GM21529 (cell line): ENCODE measurements at regions not wholly inside any gene's neighbourhood (a gene's known extent, or its start where the extent isn't known, plus 50 kb on each side); places are given as distances from the start of the nearest gene placed in this dataset.

ENCODE experiments used
- ATAC-seq: cut with Tn5 transposase; IDR thresholded peaks from one replicate; pipeline ENCODE4 v1.9.1; 2021; ENCODE audit not compliant: unreplicated experiment

DNA sequence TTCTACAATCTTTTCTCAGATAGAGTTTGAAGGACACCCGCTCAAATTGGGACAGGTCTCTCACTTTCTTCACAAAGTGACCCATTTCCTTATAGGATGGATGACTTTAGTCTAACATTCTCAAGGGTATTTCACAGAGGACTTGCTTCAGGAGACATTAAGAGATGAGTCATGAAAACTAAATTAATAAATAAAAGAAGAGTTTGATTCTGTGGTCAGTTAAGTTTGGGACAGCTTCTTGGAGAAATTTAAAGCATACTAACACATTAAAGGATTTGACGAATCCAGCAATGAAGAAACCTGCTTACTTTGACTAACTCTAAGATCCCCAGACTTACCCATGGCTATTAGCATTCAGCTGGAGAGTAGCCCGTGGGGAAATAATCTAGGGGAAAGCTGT is 95.6 kb upstream of the RAB3GAP2 start:
- no peak for ATAC-seq

DNA sequence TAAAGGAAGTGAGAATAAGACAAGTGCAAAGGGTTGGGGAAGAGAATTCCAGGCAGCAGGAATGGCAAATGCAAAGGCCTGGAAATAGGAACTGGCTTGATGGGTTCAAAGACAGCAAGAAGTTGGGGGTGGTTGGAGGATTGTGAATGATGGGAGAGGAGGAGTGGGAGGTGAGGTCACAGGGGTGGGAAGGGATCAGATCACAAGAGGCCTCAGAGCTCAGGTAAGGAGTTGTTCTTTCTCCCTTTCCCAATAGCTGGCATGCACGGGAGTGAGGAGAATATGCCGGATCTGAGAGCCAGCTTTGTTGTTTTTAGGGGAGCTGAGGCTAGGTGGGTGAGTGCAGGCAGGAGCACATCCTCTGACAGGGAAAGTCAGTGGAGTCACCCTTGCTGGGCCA is 94.0 kb upstream of the RAB3GAP2 start:
- no peak for ATAC-seq

DNA sequence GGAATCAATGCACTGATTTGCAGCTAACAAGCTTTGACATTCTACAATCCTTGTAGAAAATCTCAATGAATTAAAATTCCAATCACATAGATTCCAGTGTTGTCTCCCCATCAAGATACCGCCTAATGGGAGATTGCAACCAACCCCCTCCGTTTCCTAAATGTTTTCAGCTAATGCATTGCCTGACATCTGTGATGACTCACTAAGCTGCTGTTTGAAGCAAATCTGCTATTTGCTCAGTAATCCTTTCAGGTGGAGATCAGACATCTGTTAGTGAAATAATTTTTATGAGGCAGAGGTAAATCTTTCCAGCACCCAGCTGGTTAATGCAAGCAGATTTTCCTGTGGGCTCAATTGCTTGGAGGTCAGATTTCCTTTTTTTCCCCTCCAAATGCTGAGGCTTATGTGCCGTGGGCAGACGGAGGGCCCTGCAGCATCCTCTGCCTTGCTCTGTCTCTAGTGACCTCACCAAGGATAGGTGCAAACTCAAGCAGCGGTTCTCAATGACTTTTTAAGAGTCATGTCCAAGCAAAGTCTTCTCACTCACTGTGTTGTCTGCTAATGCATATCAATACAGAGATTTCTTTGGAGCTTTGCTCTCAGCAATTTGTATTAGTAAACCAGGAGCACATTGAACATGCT is 91.1 kb upstream of the RAB3GAP2 start:
- ATAC-seq = no peak

- no peak for ATAC-seq
Observed at GRCh38 chr1:220356981-220357850, 85.0 kb upstream of the RAB3GAP2 start.

DNA sequence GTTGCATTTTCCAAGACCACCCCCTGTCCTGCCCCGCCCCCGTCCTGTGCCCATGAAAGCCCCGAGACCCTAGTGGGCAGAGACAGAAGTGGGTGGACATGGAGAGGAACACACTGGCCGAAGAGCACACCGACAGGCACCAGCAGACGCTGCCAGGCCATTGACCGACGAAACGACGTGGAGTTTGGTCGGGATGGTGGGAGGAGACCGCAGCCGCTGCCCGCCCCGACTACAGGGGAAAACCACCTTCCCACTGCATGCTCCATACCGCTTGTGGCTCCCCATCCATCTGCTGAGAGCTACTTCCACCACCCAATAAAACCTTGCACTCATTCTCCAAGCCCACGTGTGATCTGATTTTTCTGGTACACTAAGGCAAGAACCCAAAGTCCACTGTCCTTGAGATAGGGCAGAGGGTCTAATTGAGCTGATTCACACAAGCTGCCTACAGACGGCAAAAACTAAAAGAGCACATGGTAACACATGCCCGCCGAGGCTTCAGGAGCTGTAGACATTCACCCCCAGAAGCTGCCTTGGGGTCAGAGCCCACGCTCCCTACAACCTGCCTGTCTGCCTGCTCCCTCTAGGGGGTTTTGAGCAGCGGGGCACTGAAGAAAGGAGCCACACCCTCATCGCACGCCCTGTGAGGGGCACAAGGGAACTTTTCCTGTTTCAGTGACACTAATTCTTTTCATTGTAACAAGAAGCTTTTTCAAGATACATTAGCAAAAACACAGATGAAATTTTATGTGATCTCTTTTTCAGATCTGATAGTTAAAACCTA is 81.2 kb upstream of the RAB3GAP2 start:
- ATAC-seq = no peak

DNA sequence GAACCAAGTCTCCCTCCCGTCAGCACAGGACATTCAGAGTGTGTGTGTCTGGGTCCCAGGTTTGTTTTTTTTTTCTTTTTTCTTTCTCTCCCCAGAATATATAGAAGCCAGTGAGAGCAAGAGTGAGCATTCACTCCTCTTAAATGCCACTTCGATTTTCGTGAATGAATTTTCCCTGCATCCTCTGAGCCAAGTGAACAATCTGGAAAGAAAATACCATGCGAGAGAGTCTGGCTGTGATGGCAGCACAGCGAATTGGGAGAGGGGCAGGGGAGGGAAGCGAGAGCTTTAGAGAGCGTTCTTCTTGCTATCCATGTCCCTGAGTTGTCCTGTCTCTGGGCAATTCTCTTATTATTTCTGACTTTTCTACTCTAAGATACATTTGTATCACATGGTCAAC is 76.0 kb upstream of the RAB3GAP2 start:
- no peak for ATAC-seq

DNA sequence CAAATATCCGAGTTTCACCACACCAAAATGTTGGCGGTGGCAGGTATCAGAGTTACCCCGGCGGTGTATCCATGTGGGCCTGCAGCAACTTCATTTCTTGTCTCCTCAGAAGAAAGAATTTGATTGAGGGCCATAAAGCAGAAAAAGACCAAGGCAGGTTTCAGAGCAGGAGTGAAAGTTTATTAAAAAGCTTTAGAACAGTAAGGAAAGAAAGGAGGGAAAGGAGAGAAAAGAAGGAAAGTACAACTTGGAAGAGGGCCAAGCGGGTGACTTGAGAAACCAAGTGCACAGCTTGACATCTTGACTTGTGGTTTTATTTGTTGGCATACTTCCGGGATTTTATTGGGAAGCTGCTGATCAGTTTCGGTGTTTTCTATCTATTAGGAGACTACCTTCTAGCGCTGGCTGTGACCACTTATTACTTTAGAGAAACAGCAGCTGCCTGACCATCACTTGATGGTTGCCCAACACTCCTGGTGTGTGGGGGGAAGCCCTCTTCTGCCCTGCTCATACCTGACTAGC is 75.5 kb upstream of the RAB3GAP2 start:
- no peak for ATAC-seq

DNA sequence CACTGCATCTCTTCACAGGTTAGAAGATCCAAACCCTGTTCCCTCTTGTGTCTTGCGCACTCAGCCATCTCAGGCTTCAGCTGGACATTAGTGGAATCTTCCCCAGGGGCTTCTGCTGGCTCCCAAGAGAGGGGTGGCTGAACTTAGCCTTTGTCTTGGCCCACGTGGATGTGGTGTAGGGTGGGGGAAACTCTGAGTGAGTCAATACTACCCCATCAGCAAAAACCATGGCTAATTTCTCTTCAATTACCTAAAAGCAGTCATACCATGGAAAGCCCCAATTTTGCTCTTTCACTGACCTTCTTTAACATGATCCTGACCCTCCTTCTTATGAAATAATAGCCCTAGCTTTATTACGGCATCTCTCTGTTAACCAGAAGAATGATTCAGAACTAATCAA is 72.5 kb upstream of the RAB3GAP2 start:
- peak; percentile 66 for ATAC-seq

GRCh38 chr1:220342853-220343252 is 70.6 kb upstream of the RAB3GAP2 start:
- no peak for ATAC-seq

GRCh38 chr1:220341126-220341525 is 68.9 kb upstream of the RAB3GAP2 start:
- no peak for ATAC-seq

GRCh38 chr1:220339581-220339980 is 67.3 kb upstream of the RAB3GAP2 start:
- ATAC-seq = no peak

DNA sequence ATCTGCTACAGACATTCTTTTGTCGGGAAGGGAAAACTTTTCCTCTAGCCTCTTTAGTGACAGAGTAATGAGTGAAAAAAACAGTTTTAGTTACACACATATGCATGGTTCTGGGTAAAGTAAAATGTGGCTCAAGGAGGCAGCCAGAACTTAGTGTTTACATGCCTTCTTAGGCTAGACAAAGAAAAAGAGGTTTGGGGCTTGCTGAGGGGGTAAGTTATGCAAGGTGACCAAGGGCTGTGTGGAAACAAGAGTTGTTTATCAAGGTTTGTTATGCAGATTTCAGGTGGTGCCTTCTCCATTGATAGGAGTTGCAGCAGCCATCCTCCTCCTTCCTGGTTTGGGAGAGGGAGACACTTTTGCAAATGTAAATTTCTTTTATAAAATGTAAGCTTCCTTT is 66.5 kb upstream of the RAB3GAP2 start:
- no peak for ATAC-seq

- ATAC-seq = no peak
Observed at GRCh38 chr1:220336391-220337031, 64.3 kb upstream of the RAB3GAP2 start.

- ATAC-seq = no peak
Observed at GRCh38 chr1:220335668-220336067, 63.4 kb upstream of the RAB3GAP2 start.

DNA sequence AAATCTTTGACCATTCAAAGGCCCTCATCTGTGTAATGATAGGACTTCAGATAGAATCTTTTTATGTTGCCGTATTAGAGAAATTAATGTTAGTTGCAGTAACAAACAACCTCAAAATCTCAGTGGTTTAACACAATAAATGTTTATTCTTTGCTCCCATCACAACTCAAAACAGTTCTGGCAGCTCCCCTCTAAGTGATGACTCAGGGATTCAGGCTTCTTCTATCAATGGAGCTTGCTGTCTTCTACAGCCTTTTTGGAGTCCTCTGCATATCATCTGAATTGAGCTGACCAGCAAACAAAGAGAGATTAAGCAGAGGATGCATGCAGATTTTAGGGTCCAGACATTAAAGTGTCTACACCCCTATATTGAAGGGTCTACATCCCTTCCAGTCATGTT is 59.1 kb upstream of the RAB3GAP2 start:
- ATAC-seq = no peak

GRCh38 chr1:220330265-220330664 is 58.0 kb upstream of the RAB3GAP2 start:
- no peak for ATAC-seq

DNA sequence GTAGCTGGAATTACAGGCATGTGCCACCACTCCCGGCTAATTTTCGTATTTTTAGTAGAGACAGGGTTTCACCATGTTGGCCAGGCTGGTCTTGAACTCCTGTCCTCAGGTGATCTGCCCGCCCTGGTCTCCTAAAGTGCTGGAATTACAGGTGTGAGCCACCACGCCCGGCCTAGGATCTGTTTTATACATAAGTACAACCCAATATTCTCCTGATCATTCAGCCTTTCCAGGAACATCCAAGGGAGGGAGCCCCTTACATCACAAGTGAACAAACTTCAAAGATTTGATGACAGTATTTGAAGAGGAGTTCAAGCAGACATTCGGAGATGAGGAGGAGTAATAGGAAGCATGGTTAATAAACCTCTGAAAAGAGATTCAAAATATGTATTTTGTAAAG is 54.9 kb upstream of the RAB3GAP2 start:
- ATAC-seq = no peak

GRCh38 chr1:220326578-220326977 is 54.3 kb upstream of the RAB3GAP2 start:
- ATAC-seq = no peak

- no peak for ATAC-seq
Observed at GRCh38 chr1:220325306-220325995, 53.2 kb upstream of the RAB3GAP2 start.

DNA sequence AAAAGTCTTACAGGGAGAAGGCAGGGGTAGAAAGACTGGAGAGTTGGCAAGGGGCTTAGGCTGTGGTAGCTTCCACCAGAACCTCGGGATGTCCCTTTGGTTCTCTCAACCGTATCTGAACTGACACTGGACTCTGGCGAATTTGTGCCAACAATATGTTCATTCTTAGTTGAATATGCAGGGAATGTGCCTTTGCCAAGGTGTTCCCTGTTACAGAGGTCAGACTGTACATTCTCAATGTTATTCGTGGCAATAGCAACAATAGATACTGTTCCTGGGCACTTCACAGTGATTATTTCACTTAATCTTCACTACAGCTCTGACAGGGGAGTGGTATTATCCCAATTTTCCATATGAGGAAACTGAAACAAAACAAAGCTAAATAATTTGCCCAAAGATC is 51.5 kb upstream of the RAB3GAP2 start:
- ATAC-seq = no peak
